ENCODE measurements at regions not wholly inside any gene's neighbourhood (a gene's known extent, or its start where the extent isn't known, plus 50 kb on each side); places are given as distances from the start of the nearest gene placed in this dataset.

DNA sequence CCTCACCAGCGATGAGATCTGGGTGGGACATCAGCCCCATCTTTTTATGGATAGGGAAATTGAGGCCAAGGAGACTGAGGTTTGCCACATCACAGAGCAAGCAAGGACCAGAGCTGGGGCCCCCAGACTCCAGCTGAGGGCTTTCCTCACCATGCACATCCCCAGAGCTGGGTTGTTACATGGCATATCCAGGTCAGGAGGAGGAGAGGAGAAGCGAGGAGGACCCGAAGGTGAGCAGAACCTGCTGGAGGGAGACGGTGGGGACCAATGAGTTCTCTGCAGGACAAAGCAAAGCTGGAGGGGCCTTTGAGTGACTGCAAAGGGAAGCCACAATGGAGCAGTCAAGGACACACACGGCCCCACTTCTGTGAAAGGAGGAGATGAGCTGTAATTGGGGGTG is 255.5 kb upstream of the CSF3R start:
- WGBS (ENCODE audit: missing lambda C conversion rate): 6% methylated on average over 5 of the region's 5 CpGs
- CTCF ChIA-PET: no interaction called here
- Histone ChIP-seq H3K4me3 (no peak overlapping the region), H3K4me1 (no peaks in the 10 kb centered on the region), H3K27ac (no peak overlapping the region), H3K9me3 (no peaks in the 10 kb centered on the region), H3K4me2 (no peak overlapping the region)
- POLR2A ChIA-PET: no interaction called here
- no peak for FAIRE-seq
- no peak for DNase-seq (ENCODE audit: low read depth in 1 of 2, low spot score in 1 of 2)
- TF ChIP-seq FOSL2 (IDR thresholded peaks at IDR 0.05) (no peak), FOSL2 (CRISPR knock-in tag; IDR thresholded peaks at IDR 0.05) (no peak), ZNF302 (CRISPR knock-in tag; IDR thresholded peaks at IDR 0.05) (no peak), NPAS2 (CRISPR knock-in tag; IDR thresholded peaks at IDR 0.05; ENCODE audit: borderline replicate concordance) (no peak), TP53 (CRISPR knock-in tag; IDR thresholded peaks at IDR 0.05) (no peak), JUN (IDR thresholded peaks at IDR 0.05) (no peak), POLR2AphosphoS2 (conservative IDR thresholded peaks at IDR 0.05; ENCODE audit: low read length) (no peak), ZFP36 (IDR thresholded peaks at IDR 0.05; ENCODE audit: borderline replicate concordance, partially characterized antibody) (no peak), CTCF (IDR thresholded peaks at IDR 0.05) (no peak), EHMT2 (IDR thresholded peaks at IDR 0.05; ENCODE audit: low read depth) (no peak), CBX2 (IDR thresholded peaks at IDR 0.05; ENCODE audit: borderline replicate concordance, low read depth) (no peak), NFE2L2 (conservative IDR thresholded peaks at IDR 0.05; ENCODE audit: low read length) (no peak), MAZ (IDR thresholded peaks at IDR 0.05; ENCODE audit: borderline replicate concordance, low read depth, low read length) (no peak), CBX8 (IDR thresholded peaks at IDR 0.05) (no peak), MAX (IDR thresholded peaks at IDR 0.05) (no peak)
- TF ChIP-seq, protein P1, sequence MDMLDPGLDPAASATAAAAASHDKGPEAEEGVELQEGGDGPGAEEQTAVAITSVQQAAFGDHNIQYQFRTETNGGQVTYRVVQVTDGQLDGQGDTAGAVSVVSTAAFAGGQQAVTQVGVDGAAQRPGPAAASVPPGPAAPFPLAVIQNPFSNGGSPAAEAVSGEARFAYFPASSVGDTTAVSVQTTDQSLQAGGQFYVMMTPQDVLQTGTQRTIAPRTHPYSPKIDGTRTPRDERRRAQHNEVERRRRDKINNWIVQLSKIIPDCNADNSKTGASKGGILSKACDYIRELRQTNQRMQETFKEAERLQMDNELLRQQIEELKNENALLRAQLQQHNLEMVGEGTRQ (IDR thresholded peaks at IDR 0.05): no peak
- TF ChIP-seq, protein P2, sequence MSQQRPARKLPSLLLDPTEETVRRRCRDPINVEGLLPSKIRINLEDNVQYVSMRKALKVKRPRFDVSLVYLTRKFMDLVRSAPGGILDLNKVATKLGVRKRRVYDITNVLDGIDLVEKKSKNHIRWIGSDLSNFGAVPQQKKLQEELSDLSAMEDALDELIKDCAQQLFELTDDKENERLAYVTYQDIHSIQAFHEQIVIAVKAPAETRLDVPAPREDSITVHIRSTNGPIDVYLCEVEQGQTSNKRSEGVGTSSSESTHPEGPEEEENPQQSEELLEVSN (IDR thresholded peaks at IDR 0.05; ENCODE audit: borderline replicate concordance, low read depth): no peak
- ATAC-seq: no peak

DNA sequence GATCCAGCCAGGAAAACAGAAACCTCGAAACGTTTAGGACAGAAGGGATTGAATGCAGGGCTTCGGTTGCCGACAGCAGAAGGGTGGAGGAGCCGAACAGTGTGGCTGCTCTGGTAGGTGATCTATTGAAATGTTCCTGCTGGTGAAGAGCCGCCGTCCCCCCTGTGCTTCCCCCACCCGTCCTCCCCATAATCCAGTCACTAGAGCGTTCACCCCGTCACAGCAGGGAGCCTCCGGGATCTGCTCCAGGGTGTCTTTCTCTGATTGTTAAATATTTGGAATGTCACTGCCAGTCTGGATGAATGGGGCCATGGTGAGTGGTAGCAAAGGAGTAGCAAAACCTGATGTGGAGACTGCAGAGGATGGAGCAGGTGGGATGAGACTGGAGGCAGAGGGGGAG is 255.1 kb upstream of the CSF3R start:
- TF ChIP-seq HOXB13 (CRISPR knock-in tag; IDR thresholded peaks at IDR 0.05; ENCODE audit: low read depth): no peak
- no peak for TF ChIP-seq JUN (IDR thresholded peaks at IDR 0.05)
- no peak for TF ChIP-seq BCL3 (IDR thresholded peaks at IDR 0.05)
- TF ChIP-seq HOXB5 (CRISPR knock-in tag; IDR thresholded peaks at IDR 0.05): no peak
- no peak for TF ChIP-seq NPAS2 (CRISPR knock-in tag; IDR thresholded peaks at IDR 0.05; ENCODE audit: borderline replicate concordance)
- TF ChIP-seq, protein P2 (IDR thresholded peaks at IDR 0.05; ENCODE audit: borderline replicate concordance, low read depth): no peak
- no peak for TF ChIP-seq HEYL (CRISPR knock-in tag; IDR thresholded peaks at IDR 0.05)
- TF ChIP-seq RCOR1 (IDR thresholded peaks at IDR 0.05; ENCODE audit: low read depth, low read length): no peak
- FAIRE-seq (no peak), ATAC-seq (no peak), DNase-seq (ENCODE audit: low read depth in 1 of 2, low spot score in 1 of 2) (no peak)
- ChIA-PET POLR2A (no interaction called here), CTCF (no interaction called here)
- Histone ChIP-seq H3K4me1 (no peaks in the 10 kb centered on the region), H3K4me3 (no peak overlapping the region), H3K4me2 (no peak overlapping the region), H3K27ac (no peak overlapping the region), H3K9me3 (no peaks in the 10 kb centered on the region)
- 2% methylated on average over 9 of the region's 11 CpGs for WGBS (ENCODE audit: missing lambda C conversion rate)

Measured in A549 (cell line).